ENCODE measurements at regions not wholly inside any gene's neighbourhood (a gene's known extent, or its start where the extent isn't known, plus 50 kb on each side); places are given as distances from the start of the nearest gene placed in this dataset.
"Not testable (repeated sequence)": the region's sequence is repeated elsewhere in the genome, so short reads cannot be mapped to it uniquely, and the experiment has no call there.

DNA sequence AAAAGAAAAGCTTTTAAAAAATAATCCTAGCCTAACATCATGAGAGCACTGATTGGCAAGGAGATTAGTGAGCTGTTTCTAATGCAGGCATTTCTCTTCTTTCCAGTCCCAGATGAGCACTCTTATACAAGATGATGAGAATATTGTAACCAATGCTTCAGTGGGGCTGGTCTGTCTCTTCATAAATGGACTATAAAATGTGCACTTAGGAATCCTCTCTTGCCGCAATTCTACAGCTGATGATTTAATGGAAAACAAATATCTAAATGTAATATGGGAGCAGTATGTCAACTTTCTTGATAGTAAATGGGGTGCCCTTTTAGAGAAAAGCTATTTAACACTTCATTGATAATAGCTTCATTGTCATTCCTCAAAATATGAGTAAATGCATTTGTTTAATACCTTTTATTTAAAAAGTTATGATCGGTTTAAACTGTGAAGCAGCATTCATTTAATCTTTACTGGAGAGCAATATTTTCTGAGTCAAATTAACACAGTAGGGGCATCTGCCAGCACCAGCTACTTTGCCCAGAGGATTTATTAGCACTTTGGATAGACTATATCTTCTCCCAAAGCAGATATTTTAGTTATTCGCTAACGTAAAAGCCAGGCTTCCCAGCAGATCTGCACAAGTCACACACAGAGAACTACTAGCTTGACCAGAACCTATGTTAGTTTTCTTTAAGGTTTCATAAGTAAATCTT lies 985.9 kb downstream of the DIPK2A start:
- Mint-ChIP-seq H3K36me3 (ENCODE audit: low read depth) (no peaks in the 10 kb centered on the region), H3K4me1 (no peaks in the 10 kb centered on the region), H3K27me3 (ENCODE audit: low read depth) (no peaks in the 10 kb centered on the region), H3K9me3 (no peaks in the 10 kb centered on the region), H3K4me3 (no peak overlapping the region), H3K27ac (no peak overlapping the region)
- TF ChIP-seq, protein P1, sequence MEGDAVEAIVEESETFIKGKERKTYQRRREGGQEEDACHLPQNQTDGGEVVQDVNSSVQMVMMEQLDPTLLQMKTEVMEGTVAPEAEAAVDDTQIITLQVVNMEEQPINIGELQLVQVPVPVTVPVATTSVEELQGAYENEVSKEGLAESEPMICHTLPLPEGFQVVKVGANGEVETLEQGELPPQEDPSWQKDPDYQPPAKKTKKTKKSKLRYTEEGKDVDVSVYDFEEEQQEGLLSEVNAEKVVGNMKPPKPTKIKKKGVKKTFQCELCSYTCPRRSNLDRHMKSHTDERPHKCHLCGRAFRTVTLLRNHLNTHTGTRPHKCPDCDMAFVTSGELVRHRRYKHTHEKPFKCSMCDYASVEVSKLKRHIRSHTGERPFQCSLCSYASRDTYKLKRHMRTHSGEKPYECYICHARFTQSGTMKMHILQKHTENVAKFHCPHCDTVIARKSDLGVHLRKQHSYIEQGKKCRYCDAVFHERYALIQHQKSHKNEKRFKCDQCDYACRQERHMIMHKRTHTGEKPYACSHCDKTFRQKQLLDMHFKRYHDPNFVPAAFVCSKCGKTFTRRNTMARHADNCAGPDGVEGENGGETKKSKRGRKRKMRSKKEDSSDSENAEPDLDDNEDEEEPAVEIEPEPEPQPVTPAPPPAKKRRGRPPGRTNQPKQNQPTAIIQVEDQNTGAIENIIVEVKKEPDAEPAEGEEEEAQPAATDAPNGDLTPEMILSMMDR (IDR thresholded peaks at IDR 0.05; ENCODE audit: unreplicated experiment in 3 of 3): no peak

DNA sequence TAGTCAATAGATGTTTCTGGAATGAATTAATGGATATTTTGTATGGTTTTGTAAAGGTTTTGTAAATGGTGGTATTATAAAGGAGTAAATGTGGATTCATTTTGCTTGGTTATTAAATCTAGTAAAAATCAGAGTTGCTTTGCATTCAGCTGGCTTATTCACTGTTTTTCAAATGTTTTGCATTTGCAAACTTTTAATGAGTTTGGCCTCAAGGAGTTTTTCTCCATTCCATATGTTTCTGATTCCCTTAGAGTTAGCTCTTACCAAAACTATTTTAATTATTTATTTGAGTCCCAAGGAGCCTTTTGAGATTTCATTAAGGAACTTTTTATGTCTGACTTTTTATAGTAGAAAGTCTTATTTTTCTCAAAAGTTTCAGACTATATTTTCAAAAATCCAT lies 992.2 kb downstream of the DIPK2A start:
- no peaks in the 10 kb centered on the region for H3K4me1 Mint-ChIP-seq
- H3K27ac Mint-ChIP-seq: no peak overlapping the region
- no peaks in the 10 kb centered on the region for H3K36me3 Mint-ChIP-seq (ENCODE audit: low read depth)

DNA sequence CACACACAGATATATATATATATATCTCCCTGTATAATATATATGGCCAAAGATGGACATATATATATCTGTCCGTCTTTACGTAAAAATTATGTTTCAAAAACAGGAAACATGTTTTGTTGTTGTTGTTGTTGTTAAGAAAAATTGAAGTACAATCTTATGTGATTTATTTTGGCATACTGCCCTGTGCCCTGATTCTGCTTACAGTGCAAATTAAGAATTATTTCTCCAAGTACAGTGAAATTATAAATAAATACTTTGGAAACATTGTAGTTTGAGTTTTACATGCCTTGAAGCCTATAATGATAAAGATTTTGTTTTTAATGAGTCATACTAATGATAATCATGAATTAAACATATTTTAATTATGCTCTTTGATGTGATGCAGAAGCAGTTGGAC lies 994.9 kb downstream of the DIPK2A start:
- no peak overlapping the region for H3K4me3 Mint-ChIP-seq
- H3K27me3 Mint-ChIP-seq (ENCODE audit: low read depth): no peaks in the 10 kb centered on the region
- H3K4me1 Mint-ChIP-seq: peaks cover 3% of the 10 kb centered on the region
- H3K36me3 Mint-ChIP-seq (ENCODE audit: low read depth): no peaks in the 10 kb centered on the region
- peaks cover 2% of the 10 kb centered on the region for H3K9me3 Mint-ChIP-seq
- TF ChIP-seq, protein P1 (IDR thresholded peaks at IDR 0.05; ENCODE audit: unreplicated experiment in 3 of 3): no peak
- H3K27ac Mint-ChIP-seq: no peak overlapping the region

More for the DNA sequence above, 992.2 kb downstream of the DIPK2A start:
- Mint-ChIP-seq H3K9me3 (no peaks in the 10 kb centered on the region), H3K27me3 (ENCODE audit: low read depth) (no peaks in the 10 kb centered on the region), H3K4me3 (no peak overlapping the region)
- TF ChIP-seq, protein P1 (IDR thresholded peaks at IDR 0.05; ENCODE audit: unreplicated experiment in 3 of 3): no peak

DNA sequence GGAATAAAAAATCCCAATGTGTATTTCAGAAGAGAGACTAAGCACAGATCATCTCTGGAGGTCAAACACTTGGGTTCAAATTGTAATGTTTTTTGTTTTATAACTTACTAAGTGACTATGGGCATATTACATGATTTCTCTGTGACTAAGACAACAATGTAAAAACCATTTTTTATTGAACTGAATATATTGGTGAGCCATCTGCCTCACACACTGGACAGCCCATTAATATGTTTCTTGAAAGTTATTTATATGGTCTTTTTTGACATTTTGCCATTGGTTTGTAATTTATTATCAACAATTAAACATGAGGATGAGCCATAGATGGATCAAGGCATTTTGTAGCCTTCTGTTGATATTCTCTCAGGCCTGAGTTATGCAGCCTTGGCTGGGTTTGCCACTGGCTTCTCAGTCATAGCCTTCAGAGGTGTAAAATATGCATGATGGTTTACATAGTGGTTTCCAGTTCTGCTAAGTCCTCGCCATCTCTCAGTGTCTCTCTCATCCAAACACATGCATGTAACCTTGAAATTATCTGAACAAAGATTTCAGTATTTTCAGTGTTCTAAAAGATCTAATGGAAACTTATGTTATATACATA lies 997.2 kb downstream of the DIPK2A start:
- Mint-ChIP-seq H3K27me3 (ENCODE audit: low read depth) (no peaks in the 10 kb centered on the region), H3K9me3 (peaks cover 2% of the 10 kb centered on the region), H3K4me3 (no peak overlapping the region), H3K4me1 (peaks cover 3% of the 10 kb centered on the region), H3K36me3 (ENCODE audit: low read depth) (no peaks in the 10 kb centered on the region), H3K27ac (peak overlapping the region in 2 of 3 experiments; percentile 36 to 58)
- TF ChIP-seq, protein P1 (IDR thresholded peaks at IDR 0.05; ENCODE audit: unreplicated experiment in 3 of 3): no peak

DNA sequence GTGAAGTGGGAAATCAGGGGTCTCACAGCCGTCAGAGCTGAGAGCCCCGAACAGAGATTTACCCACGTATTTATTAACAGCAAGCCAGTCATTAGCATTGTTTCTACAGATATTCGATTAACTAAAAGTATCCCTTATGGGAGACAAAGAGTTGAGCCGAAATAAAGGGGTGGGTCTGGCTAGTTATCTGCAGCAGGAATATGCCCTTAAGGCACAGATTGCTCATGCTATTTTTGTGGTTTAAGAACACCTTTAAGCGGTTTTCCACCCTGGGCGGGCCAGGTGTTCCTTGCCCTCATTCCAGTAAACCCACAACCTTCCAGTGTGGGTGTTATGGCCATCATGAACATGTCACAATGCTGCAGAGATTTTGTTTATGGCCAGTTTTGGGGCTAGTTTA lies 1012.9 kb downstream of the DIPK2A start:
- H3K4me3 Mint-ChIP-seq; H3K36me3 Mint-ChIP-seq (ENCODE audit: low read depth); H3K4me1 Mint-ChIP-seq; H3K27ac Mint-ChIP-seq; H3K9me3 Mint-ChIP-seq; H3K27me3 Mint-ChIP-seq (ENCODE audit: low read depth): not testable (repeated sequence)

DNA sequence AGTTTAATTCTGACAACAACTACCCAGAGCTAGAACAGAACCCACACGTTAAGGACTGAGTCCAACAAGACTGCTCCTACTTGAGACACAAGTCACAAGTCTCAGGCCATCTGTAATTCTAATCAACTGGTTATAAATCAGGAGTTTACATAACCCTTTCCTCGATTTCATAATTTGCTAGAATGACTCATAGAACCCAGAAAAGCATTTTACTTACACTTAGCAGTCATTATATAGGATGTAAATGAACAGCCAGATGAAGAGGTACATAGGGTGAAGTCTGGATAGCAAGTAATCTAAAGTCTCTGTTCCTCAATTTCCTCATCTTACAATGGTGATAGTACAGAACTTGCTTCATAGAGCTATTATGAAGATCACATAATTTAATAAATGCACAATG lies 1018.2 kb downstream of the DIPK2A start:
- TF ChIP-seq, protein P1 (IDR thresholded peaks at IDR 0.05; ENCODE audit: unreplicated experiment in 3 of 3): no peak
- Mint-ChIP-seq H3K4me3 (no peak overlapping the region), H3K27me3 (ENCODE audit: low read depth) (no peaks in the 10 kb centered on the region), H3K36me3 (ENCODE audit: low read depth) (no peaks in the 10 kb centered on the region), H3K27ac (no peak overlapping the region), H3K4me1 (no peaks in the 10 kb centered on the region), H3K9me3 (peaks cover 10% of the 10 kb centered on the region)
